ENCODE measurements at regions not wholly inside any gene's neighbourhood (a gene's known extent, or its start where the extent isn't known, plus 50 kb on each side); places are given as distances from the start of the nearest gene placed in this dataset.

- TF ChIP-seq, protein P1, sequence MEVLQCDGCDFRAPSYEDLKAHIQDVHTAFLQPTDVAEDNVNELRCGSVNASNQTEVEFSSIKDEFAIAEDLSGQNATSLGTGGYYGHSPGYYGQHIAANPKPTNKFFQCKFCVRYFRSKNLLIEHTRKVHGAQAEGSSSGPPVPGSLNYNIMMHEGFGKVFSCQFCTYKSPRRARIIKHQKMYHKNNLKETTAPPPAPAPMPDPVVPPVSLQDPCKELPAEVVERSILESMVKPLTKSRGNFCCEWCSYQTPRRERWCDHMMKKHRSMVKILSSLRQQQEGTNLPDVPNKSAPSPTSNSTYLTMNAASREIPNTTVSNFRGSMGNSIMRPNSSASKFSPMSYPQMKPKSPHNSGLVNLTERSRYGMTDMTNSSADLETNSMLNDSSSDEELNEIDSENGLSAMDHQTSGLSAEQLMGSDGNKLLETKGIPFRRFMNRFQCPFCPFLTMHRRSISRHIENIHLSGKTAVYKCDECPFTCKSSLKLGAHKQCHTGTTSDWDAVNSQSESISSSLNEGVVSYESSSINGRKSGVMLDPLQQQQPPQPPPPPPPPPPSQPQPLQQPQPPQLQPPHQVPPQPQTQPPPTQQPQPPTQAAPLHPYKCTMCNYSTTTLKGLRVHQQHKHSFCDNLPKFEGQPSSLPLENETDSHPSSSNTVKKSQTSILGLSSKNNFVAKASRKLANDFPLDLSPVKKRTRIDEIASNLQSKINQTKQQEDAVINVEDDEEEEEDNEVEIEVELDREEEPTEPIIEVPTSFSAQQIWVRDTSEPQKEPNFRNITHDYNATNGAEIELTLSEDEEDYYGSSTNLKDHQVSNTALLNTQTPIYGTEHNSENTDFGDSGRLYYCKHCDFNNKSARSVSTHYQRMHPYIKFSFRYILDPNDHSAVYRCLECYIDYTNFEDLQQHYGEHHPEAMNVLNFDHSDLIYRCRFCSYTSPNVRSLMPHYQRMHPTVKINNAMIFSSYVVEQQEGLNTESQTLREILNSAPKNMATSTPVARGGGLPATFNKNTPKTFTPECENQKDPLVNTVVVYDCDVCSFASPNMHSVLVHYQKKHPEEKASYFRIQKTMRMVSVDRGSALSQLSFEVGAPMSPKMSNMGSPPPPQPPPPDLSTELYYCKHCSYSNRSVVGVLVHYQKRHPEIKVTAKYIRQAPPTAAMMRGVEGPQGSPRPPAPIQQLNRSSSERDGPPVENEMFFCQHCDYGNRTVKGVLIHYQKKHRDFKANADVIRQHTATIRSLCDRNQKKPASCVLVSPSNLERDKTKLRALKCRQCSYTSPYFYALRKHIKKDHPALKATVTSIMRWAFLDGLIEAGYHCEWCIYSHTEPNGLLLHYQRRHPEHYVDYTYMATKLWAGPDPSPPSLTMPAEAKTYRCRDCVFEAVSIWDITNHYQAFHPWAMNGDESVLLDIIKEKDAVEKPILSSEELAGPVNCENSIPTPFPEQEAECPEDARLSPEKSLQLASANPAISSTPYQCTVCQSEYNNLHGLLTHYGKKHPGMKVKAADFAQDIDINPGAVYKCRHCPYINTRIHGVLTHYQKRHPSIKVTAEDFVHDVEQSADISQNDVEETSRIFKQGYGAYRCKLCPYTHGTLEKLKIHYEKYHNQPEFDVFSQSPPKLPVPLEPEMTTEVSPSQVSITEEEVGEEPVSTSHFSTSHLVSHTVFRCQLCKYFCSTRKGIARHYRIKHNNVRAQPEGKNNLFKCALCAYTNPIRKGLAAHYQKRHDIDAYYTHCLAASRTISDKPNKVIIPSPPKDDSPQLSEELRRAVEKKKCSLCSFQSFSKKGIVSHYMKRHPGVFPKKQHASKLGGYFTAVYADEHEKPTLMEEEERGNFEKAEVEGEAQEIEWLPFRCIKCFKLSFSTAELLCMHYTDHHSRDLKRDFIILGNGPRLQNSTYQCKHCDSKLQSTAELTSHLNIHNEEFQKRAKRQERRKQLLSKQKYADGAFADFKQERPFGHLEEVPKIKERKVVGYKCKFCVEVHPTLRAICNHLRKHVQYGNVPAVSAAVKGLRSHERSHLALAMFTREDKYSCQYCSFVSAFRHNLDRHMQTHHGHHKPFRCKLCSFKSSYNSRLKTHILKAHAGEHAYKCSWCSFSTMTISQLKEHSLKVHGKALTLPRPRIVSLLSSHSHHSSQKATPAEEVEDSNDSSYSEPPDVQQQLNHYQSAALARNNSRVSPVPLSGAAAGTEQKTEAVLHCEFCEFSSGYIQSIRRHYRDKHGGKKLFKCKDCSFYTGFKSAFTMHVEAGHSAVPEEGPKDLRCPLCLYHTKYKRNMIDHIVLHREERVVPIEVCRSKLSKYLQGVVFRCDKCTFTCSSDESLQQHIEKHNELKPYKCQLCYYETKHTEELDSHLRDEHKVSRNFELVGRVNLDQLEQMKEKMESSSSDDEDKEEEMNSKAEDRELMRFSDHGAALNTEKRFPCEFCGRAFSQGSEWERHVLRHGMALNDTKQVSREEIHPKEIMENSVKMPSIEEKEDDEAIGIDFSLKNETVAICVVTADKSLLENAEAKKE (CRISPR knock-in tag; IDR thresholded peaks at IDR 0.05), result no peak
- TF ChIP-seq CTCF (conservative IDR thresholded peaks at IDR 0.05; ENCODE audit: low read depth in 2 of 2) (no peak), EZH2 (IDR thresholded peaks at IDR 0.05; ENCODE audit: low read depth, unreplicated experiment) (no peak), STAT1 (IDR thresholded peaks at IDR 0.05; ENCODE audit: unreplicated experiment) (no peak)
- TF ChIP-seq, protein P2, sequence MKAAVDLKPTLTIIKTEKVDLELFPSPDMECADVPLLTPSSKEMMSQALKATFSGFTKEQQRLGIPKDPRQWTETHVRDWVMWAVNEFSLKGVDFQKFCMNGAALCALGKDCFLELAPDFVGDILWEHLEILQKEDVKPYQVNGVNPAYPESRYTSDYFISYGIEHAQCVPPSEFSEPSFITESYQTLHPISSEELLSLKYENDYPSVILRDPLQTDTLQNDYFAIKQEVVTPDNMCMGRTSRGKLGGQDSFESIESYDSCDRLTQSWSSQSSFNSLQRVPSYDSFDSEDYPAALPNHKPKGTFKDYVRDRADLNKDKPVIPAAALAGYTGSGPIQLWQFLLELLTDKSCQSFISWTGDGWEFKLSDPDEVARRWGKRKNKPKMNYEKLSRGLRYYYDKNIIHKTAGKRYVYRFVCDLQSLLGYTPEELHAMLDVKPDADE (IDR thresholded peaks at IDR 0.05), result no peak
These were observed 107.1 kb downstream of the EBLN1 start (continued) for GRCh38 chr10:22110761-22111160.

- H3K27ac ChIP-seq (ENCODE audit: low read depth), result no peak overlapping the region
- no peaks in the 10 kb centered on the region for H3K9me2 ChIP-seq (ENCODE audit: insufficient read depth)
- DNase-seq (ENCODE audit: low spot score), result no peak
- H3K27me3 Mint-ChIP-seq (ENCODE audit: insufficient read depth, low read depth, poor library complexity), result no peaks in the 10 kb centered on the region
- no peaks in the 10 kb centered on the region for H3K9me3 Mint-ChIP-seq
- H3K27me3 ChIP-seq (ENCODE audit: insufficient read depth), result no peaks in the 10 kb centered on the region
- H3K79me2 ChIP-seq (replicated peaks; ENCODE audit: insufficient read depth), result no peaks in the 10 kb centered on the region
- no peaks in the 10 kb centered on the region for H3K4me1 ChIP-seq (ENCODE audit: insufficient read depth)
- H3K36me3 Mint-ChIP-seq (ENCODE audit: low read depth), result no peaks in the 10 kb centered on the region
- no peak overlapping the region for H3K4me3 Mint-ChIP-seq
- H2AFZ ChIP-seq, result no peak overlapping the region
- no peak overlapping the region for H3K4me2 ChIP-seq
- H3F3A ChIP-seq (replicated peaks; ENCODE audit: low read depth), result no peaks in the 10 kb centered on the region
- H3K36me3 ChIP-seq (ENCODE audit: insufficient read depth), result no peaks in the 10 kb centered on the region
- H3K4me3 ChIP-seq, result no peak overlapping the region
- no peak overlapping the region for H3K27ac Mint-ChIP-seq
- ATAC-seq, result no peak
- no peaks in the 10 kb centered on the region for H4K20me1 ChIP-seq (replicated peaks; ENCODE audit: insufficient read depth)
- peaks cover 2% of the 10 kb centered on the region; the same call in 2 of the 3 replicates for H3K4me1 Mint-ChIP-seq
- no peak for TF ChIP-seq ZNF331 (CRISPR knock-in tag; IDR thresholded peaks at IDR 0.05; ENCODE audit: low read depth)
- TF ChIP-seq REST (IDR thresholded peaks at IDR 0.05; ENCODE audit: unreplicated experiment), result no peak
- TF ChIP-seq POLR2AphosphoS5 (IDR thresholded peaks at IDR 0.05; ENCODE audit: low read depth), result no peak
- TF ChIP-seq JUNB (IDR thresholded peaks at IDR 0.05; ENCODE audit: unreplicated experiment), result no peak
- TF ChIP-seq ZNF114 (CRISPR knock-in tag; IDR thresholded peaks at IDR 0.05), result no peak
- no peak for TF ChIP-seq EZH2 (IDR thresholded peaks at IDR 0.05; ENCODE audit: low read depth, unreplicated experiment)
- no peak for TF ChIP-seq NANOG (IDR thresholded peaks at IDR 0.05; ENCODE audit: borderline replicate concordance)
- TF ChIP-seq, protein P2 (IDR thresholded peaks at IDR 0.05), result no peak
- no peak for TF ChIP-seq STAT1 (IDR thresholded peaks at IDR 0.05; ENCODE audit: unreplicated experiment)
These were observed 101.7 kb upstream of the DNAJC1 start for GRCh38 chr10:22105270-22105669.
